Mesendoderm (in vitro differentiated cells): ENCODE measurements at regions not wholly inside any gene's neighbourhood (a gene's known extent, or its start where the extent isn't known, plus 50 kb on each side); places are given as distances from the start of the nearest gene placed in this dataset.

Source experiments
- DNase-seq: peaks from one replicate; pipeline ENCODE4 v3.0.0; 2013
- H2AK5ac ChIP-seq: 2 replicates; pipeline ENCODE4 v1.6.1; 2013; ENCODE audit warnings: low read length, inconsistent platforms
- H2BK120ac ChIP-seq: 2 replicates; pipeline ENCODE4 v1.6.1; 2013; ENCODE audit warnings: low read depth, mild to moderate bottlenecking, low read length, moderate library complexity, mixed read lengths
- H2BK15ac ChIP-seq: replicated peaks from 2 replicates; pipeline ENCODE4 v1.6.1; 2013; ENCODE audit warnings: low read depth, mild to moderate bottlenecking, moderate library complexity
- H2BK5ac ChIP-seq: 2 replicates; pipeline ENCODE4 v1.6.1; 2013; ENCODE audit warnings: low read length, inconsistent platforms
- H3K18ac ChIP-seq: 2 replicates; pipeline ENCODE4 v1.6.1; 2013; ENCODE audit warnings: mild to moderate bottlenecking, low read length, mixed read lengths
- H3K23ac ChIP-seq: one replicate; pipeline ENCODE4 v1.6.1; 2013; ENCODE audit warnings: low read length
- H3K27ac ChIP-seq: 2 replicates; pipeline ENCODE4 v1.5.1; 2013; ENCODE audit warnings: low read depth, mild to moderate bottlenecking, inconsistent platforms, low read length, moderate library complexity
- H3K27me3 ChIP-seq: 2 replicates; pipeline ENCODE4 v1.6.1; 2013; ENCODE audit warnings: low read length, control low read depth, mild to moderate bottlenecking, inconsistent platforms; ENCODE audit not compliant: insufficient read depth, poor library complexity
- H3K36me3 ChIP-seq: 2 replicates; pipeline ENCODE4 v1.6.1; 2013; ENCODE audit warnings: low read length, inconsistent platforms; ENCODE audit not compliant: control insufficient read depth, insufficient read depth
- H3K4ac ChIP-seq: one replicate; pipeline ENCODE4 v1.6.1; 2013; ENCODE audit warnings: low read depth, mild to moderate bottlenecking, low read length, moderate library complexity
- H3K4me1 ChIP-seq: 2 replicates; pipeline ENCODE4 v1.6.1; 2013; ENCODE audit warnings: low read depth, low read length, inconsistent platforms; ENCODE audit not compliant: control insufficient read depth
- H3K4me2 ChIP-seq: 2 replicates; pipeline ENCODE4 v1.6.1; 2013; ENCODE audit warnings: low read length
- H3K4me3 ChIP-seq: 2 replicates; pipeline ENCODE4 v1.5.1; 2013; ENCODE audit warnings: mild to moderate bottlenecking, low read length
- H3K56ac ChIP-seq: one replicate; pipeline ENCODE4 v1.6.1; 2013; ENCODE audit warnings: low read length
- H3K79me1 ChIP-seq: 2 replicates; pipeline ENCODE4 v1.6.1; 2013; ENCODE audit warnings: low read length, inconsistent platforms
- H3K79me2 ChIP-seq: 2 replicates; pipeline ENCODE4 v1.6.1; 2013; ENCODE audit warnings: mild to moderate bottlenecking, low read length; ENCODE audit not compliant: control insufficient read depth, insufficient read depth
- H3K9ac ChIP-seq: 2 replicates; pipeline ENCODE4 v1.6.1; 2013; ENCODE audit warnings: low read length, inconsistent platforms
- H4K5ac ChIP-seq: one replicate; pipeline ENCODE4 v1.6.1; 2013; ENCODE audit warnings: low read length
- H4K8ac ChIP-seq: one replicate; pipeline ENCODE4 v1.6.1; 2013; ENCODE audit warnings: low read depth, mild to moderate bottlenecking, control low read depth, low read length, moderate library complexity
- WGBS: extraction: QIAGEN DNeasy Blood & Tissue Kit; methylation state at CpG from one replicate; pipeline ENCODE4 v1.1.7; 2013; ENCODE audit warnings: low lambda C conversion rate, missing lambda C conversion rate; ENCODE audit not compliant: insufficient coverage; ENCODE audit errors: extremely low coverage; 5-methylcytosine and 5-hydroxymethylcytosine counted together

DNA sequence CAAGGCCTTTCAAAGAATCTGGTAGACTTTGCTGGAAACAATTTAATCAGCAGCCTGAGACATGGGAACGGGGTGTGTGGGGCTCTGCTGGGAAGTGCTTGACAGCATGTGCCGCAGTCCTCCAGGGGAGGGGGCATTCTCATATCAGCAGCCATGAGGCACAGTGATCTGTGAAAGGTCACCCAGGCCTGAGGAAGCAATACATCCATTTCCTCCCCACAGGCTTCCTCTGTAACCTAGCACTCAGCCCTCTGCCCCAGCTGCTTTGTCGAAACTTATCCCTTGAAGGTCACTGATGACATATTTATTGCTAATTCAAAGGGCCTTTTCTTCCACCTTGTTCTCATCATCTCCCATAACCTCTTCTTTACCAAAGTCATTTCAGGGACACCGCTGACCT, 103.3 kb downstream of the TNFAIP3 start:
- no peaks in the 10 kb centered on the region for H3K36me3 ChIP-seq
- no peaks in the 10 kb centered on the region for H3K79me1 ChIP-seq
- H3K9ac ChIP-seq: no peak overlapping the region
- H3K4ac ChIP-seq: no peak overlapping the region
- H3K4me2 ChIP-seq: no peak overlapping the region
- H3K56ac ChIP-seq: no peak overlapping the region
- DNase-seq: peak; percentile 5
- no peak overlapping the region for H3K23ac ChIP-seq
- H2BK120ac ChIP-seq: no peak overlapping the region
- no peak overlapping the region for H3K18ac ChIP-seq
- no peak overlapping the region for H2AK5ac ChIP-seq
- no peaks in the 10 kb centered on the region for H3K4me1 ChIP-seq
- no CpG with 5 or more reads among the region's 4 CpGs for WGBS
- no peak overlapping the region for H2BK5ac ChIP-seq
- H3K27me3 ChIP-seq: no peaks in the 10 kb centered on the region
- H3K27ac ChIP-seq: no peak overlapping the region
- H3K79me2 ChIP-seq: no peaks in the 10 kb centered on the region
- H4K5ac ChIP-seq: no peak overlapping the region
- no peak overlapping the region for H2BK15ac ChIP-seq
- H3K4me3 ChIP-seq: no peak overlapping the region
- H4K8ac ChIP-seq: no peak overlapping the region

DNA sequence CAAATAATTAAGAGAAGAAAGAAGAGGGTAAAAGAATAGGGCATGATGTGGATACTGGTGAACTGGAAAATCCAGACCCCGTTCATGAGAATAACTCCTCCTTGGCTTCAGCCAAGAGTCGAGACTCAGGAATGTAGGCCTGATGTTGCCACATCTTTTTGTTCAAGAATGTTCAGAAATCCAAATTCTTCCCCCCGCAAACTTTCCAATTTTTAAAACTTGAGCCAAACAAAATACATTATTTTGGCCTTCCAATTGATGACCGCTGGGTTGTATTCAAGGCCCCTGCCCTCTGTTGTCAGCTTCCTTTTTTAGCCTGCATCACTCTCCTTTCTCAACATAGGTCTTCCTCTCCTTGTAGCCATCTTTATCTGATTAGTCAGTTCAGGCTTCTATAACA, 106.1 kb downstream of the TNFAIP3 start:
- Histone ChIP-seq H3K4ac (no peak overlapping the region), H3K27me3 (no peaks in the 10 kb centered on the region), H3K9ac (no peak overlapping the region), H3K36me3 (no peaks in the 10 kb centered on the region), H3K79me1 (no peaks in the 10 kb centered on the region), H3K27ac (no peak overlapping the region), H3K4me2 (no peak overlapping the region), H4K8ac (no peak overlapping the region), H2BK15ac (no peak overlapping the region), H2BK5ac (no peak overlapping the region), H3K23ac (no peak overlapping the region), H3K4me1 (no peaks in the 10 kb centered on the region), H3K56ac (no peak overlapping the region), H2BK120ac (no peak overlapping the region), H4K5ac (no peak overlapping the region), H3K18ac (no peak overlapping the region), H2AK5ac (no peak overlapping the region), H3K79me2 (no peaks in the 10 kb centered on the region), H3K4me3 (no peak overlapping the region)
- no peak for DNase-seq
- WGBS: no CpG with 5 or more reads among the region's 4 CpGs

DNA sequence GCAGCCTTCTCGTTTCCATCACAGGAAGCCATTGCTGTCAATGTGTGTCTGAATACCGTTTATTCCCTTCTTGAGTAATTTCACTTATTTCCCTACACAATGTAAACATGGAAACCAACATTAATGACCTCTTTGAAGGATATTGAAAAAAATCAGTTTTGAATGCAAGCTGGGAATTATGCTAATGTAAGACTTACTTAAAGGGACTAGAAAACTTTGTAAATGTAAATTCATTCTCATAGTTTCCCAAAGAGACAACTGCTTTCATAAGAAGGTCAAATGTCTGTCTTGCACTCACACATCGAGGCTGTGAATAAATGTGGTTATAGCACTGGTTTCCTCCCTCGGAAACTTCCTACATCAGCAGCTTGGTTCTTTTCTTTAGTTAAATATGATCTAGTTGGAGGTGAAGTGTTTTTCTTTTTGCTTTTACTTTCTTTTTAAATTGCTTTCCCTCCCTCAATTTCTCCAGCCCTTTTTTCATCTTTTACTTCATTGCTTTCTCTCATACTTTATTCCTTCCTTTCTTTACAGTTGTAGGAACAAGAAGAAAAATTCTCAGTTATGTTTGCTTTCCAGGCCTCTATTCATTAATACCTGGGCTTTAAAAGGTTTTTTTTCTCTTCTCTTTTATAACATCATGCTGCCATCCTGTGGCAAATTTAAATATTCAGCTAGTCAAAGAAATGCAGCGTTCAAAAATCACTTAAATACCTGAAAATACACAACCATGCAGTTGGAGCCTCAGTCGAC, 108.3 kb downstream of the TNFAIP3 start:
- no peak overlapping the region for H2AK5ac ChIP-seq
- H2BK15ac ChIP-seq: no peak overlapping the region
- H3K79me2 ChIP-seq: no peaks in the 10 kb centered on the region
- H2BK5ac ChIP-seq: no peak overlapping the region
- no peak overlapping the region for H2BK120ac ChIP-seq
- H3K56ac ChIP-seq: no peak overlapping the region
- H3K36me3 ChIP-seq: no peaks in the 10 kb centered on the region
- H3K79me1 ChIP-seq: no peaks in the 10 kb centered on the region
- H3K4me1 ChIP-seq: no peaks in the 10 kb centered on the region
- H3K18ac ChIP-seq: no peak overlapping the region
- no peak overlapping the region for H3K27ac ChIP-seq
- H4K5ac ChIP-seq: no peak overlapping the region
- no peak overlapping the region for H3K4me3 ChIP-seq
- no CpG with 5 or more reads among the region's 6 CpGs for WGBS
- no peaks in the 10 kb centered on the region for H3K27me3 ChIP-seq
- H4K8ac ChIP-seq: no peak overlapping the region
- no peak overlapping the region for H3K4me2 ChIP-seq
- H3K9ac ChIP-seq: no peak overlapping the region
- DNase-seq: peak; percentile 10
- H3K23ac ChIP-seq: no peak overlapping the region
- H3K4ac ChIP-seq: no peak overlapping the region

DNA sequence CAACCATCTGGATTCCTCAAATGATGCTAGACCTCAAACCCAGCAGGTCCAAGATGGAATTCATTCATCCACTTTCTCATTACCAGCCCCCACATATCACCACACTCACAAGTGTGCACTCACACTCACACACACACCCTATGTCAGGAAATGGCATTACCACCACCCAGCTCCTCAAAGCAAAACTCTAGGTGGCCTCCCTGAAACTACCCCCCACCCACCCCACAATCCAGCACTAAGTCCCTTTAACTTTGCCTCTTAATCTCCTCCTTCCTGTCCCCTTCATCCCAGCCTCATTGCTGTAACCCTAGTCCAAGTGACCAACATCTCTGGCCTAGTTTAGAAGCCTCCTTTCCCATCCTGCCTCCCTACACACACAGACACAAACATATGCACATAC, 109.4 kb downstream of the TNFAIP3 start:
- no peak overlapping the region for H3K18ac ChIP-seq

DNA sequence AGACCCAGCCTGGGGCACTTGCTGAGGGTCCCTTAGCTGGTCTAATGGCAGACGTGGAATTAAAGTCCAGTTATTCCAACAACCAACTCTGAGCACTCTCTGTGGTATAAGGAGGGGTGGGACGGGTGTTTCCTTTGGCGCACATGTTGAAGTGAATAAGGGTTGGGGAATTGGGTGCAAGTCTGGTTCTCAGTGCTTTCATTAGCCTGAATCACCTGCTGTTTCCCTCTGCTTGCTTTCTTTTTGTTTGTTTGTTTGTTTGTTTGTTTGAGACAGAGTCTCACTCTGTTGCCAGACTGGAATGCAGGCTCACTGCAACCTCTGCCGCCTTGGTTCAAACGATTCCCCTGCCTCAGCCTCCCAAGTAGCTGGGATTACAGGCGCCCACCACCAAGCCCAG, 110.1 kb downstream of the TNFAIP3 start:
- no peak overlapping the region for H3K4me2 ChIP-seq
- H3K18ac ChIP-seq: no peak overlapping the region
- no peak overlapping the region for H3K27ac ChIP-seq
- WGBS: no CpG with 5 or more reads among the region's 6 CpGs
- H4K5ac ChIP-seq: no peak overlapping the region
- no peak overlapping the region for H2AK5ac ChIP-seq
- no peak overlapping the region for H4K8ac ChIP-seq
- no peaks in the 10 kb centered on the region for H3K4me1 ChIP-seq
- H2BK120ac ChIP-seq: no peak overlapping the region
- no peaks in the 10 kb centered on the region for H3K36me3 ChIP-seq
- no peak for DNase-seq
- H3K79me2 ChIP-seq: no peaks in the 10 kb centered on the region
- H3K79me1 ChIP-seq: no peaks in the 10 kb centered on the region
- H3K23ac ChIP-seq: no peak overlapping the region
- H3K9ac ChIP-seq: no peak overlapping the region
- no peaks in the 10 kb centered on the region for H3K27me3 ChIP-seq
- no peak overlapping the region for H3K56ac ChIP-seq
- H3K4me3 ChIP-seq: no peak overlapping the region
- no peak overlapping the region for H2BK15ac ChIP-seq
- H2BK5ac ChIP-seq: no peak overlapping the region
- no peak overlapping the region for H3K4ac ChIP-seq

More for the DNA sequence above, 109.4 kb downstream of the TNFAIP3 start:
- no peaks in the 10 kb centered on the region for H3K79me2 ChIP-seq
- no peaks in the 10 kb centered on the region for H3K79me1 ChIP-seq
- H2BK5ac ChIP-seq: no peak overlapping the region
- H3K27ac ChIP-seq: no peak overlapping the region
- no peaks in the 10 kb centered on the region for H3K36me3 ChIP-seq
- no peak overlapping the region for H4K8ac ChIP-seq
- no peaks in the 10 kb centered on the region for H3K27me3 ChIP-seq
- H3K23ac ChIP-seq: no peak overlapping the region
- no peak overlapping the region for H2BK120ac ChIP-seq
- H2BK15ac ChIP-seq: no peak overlapping the region
- no peak for DNase-seq
- H3K4ac ChIP-seq: no peak overlapping the region
- no peak overlapping the region for H2AK5ac ChIP-seq
- no peak overlapping the region for H3K4me2 ChIP-seq
- H3K4me1 ChIP-seq: no peaks in the 10 kb centered on the region
- H4K5ac ChIP-seq: no peak overlapping the region
- no peak overlapping the region for H3K56ac ChIP-seq
- H3K4me3 ChIP-seq: no peak overlapping the region
- H3K9ac ChIP-seq: no peak overlapping the region

DNA sequence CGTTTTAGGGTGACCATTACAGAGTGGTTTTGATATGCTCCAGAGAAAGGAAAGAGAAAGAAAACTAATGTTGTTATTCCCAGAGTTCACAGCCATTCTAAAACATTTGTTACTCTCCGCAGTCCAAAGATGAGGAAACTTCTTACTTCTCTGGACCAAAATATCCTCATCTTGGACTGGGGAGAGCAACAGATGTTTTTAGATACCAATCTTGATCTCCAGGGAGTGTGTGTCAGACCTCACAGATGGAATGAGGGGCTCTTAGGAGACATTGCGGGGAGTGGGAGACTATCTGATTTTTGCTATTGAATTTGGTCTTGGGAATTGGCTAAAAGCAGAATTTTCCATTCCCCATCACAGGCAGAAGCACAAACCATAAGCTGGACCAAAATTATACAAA, 110.8 kb downstream of the TNFAIP3 start:
- H2BK120ac ChIP-seq: no peak overlapping the region
- no peak overlapping the region for H3K4ac ChIP-seq
- H3K18ac ChIP-seq: no peak overlapping the region
- H3K79me1 ChIP-seq: no peaks in the 10 kb centered on the region
- no peaks in the 10 kb centered on the region for H3K79me2 ChIP-seq
- H2BK15ac ChIP-seq: no peak overlapping the region
- no peak overlapping the region for H4K5ac ChIP-seq
- H3K27ac ChIP-seq: no peak overlapping the region
- no peak overlapping the region for H2AK5ac ChIP-seq
- no peak overlapping the region for H3K23ac ChIP-seq
- no peaks in the 10 kb centered on the region for H3K36me3 ChIP-seq
- no peak overlapping the region for H3K4me3 ChIP-seq
- WGBS: no CpG with 5 or more reads among the region's 3 CpGs
- H3K27me3 ChIP-seq: no peaks in the 10 kb centered on the region
- H3K56ac ChIP-seq: no peak overlapping the region
- no peak overlapping the region for H4K8ac ChIP-seq
- H3K4me1 ChIP-seq: no peaks in the 10 kb centered on the region
- no peak overlapping the region for H3K9ac ChIP-seq
- H3K4me2 ChIP-seq: no peak overlapping the region
- no peak overlapping the region for H2BK5ac ChIP-seq
- no peak for DNase-seq
